ENCODE measurements at regions not wholly inside any gene's neighbourhood (a gene's known extent, or its start where the extent isn't known, plus 50 kb on each side); places are given as distances from the start of the nearest gene placed in this dataset.

DNA sequence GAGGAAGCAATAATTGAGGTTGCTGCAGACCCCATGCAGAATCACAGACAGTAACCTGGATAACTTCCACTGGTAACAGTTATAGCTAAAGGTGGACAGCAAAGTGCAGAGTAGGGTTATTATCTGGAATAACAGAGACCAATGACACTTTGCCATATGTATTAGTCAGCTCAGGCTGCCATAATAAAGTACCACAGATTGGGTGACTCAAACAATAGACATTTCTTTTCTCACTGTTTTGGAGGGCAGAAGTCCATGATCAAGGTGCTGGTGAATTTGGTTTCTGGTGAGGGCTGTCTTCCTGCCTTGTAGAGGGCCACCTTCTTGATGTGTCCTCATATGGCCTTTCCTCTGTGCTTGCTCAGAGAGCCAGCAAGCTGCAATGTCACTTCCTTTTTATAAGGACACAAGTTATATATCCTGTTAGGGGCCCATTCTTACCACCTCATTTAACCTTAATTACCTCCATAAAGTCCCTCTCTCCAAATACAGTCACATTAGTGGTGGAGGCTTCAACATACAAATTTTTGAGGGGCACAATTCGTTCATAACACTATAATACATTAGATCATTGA, 191.0 kb upstream of the LRP1B start:
- no CpG with 5 or more reads among the region's 1 CpG for WGBS (ENCODE audit: insufficient coverage)
- ATAC-seq (replicated peaks in 1 of 4) (no peak), DNase-seq (no peak)
- no peaks in the 10 kb centered on the region for H3K27me3 Mint-ChIP-seq
- no peak overlapping the region for H3K27ac ChIP-seq (ENCODE audit: low read length)
- H3K9me3 Mint-ChIP-seq, result peaks cover 8 to 27% (median 18%) of the 10 kb centered on the region in 3 donors
- no peaks in the 10 kb centered on the region for H3K36me3 Mint-ChIP-seq
- no peak overlapping the region for H3K27ac Mint-ChIP-seq
- no peaks in the 10 kb centered on the region for H3K4me1 ChIP-seq (ENCODE audit: control insufficient read depth in 1 of 2, extremely low read depth in 1 of 2, insufficient read depth in 2 of 2, low read length in 2 of 2)
- H3K9me3 ChIP-seq, result no peaks in the 10 kb centered on the region
- no peak overlapping the region for H3K4me3 Mint-ChIP-seq
- H3K36me3 ChIP-seq (ENCODE audit: control insufficient read depth in 2 of 2, extremely low read depth in 1 of 2, insufficient read depth in 1 of 2, low read length in 1 of 2), result no peaks in the 10 kb centered on the region
- CTCF ChIA-PET, result no interaction called here
- H3K4me1 Mint-ChIP-seq, result no peaks in the 10 kb centered on the region
- H3K27me3 ChIP-seq (replicated peaks in 1 of 2; ENCODE audit: control insufficient read depth in 2 of 2, extremely low read depth in 1 of 2, insufficient read depth in 2 of 2, low read length in 1 of 2), result no peaks in the 10 kb centered on the region
- H3K4me3 ChIP-seq (ENCODE audit: control insufficient read depth in 1 of 2, extremely low read depth in 1 of 2, low read length in 1 of 2), result no peak overlapping the region
- POLR2A ChIA-PET, result no interaction called here

DNA sequence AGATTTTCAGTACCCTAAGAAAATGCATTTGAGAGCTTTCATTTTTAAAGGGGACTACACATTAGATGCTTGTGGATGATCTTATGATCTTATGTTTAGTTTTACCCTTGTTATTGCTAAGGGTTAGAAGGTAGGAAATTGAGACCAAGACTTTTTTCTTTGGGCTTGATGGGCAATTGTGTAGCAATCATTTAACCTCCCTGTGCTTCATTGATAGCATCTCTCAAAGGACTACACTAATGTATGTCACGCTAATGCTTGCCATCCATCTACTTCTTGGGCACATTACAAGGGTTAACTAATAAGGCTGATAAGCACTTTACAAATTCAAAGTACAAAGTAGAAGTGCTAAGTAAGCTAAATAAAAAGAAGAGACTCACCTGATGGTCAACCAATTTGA, 189.3 kb upstream of the LRP1B start:
- CTCF ChIA-PET, result interaction anchor here in 1 of 2 donors (0.6 kb wide), 1 partner anchor 70 kb away, joined by 5 read pairs; no protein-coding TSS in a partner anchor
- H3K27me3 ChIP-seq (replicated peaks in 1 of 2; ENCODE audit: control insufficient read depth in 2 of 2, extremely low read depth in 1 of 2, insufficient read depth in 2 of 2, low read length in 1 of 2), result no peaks in the 10 kb centered on the region
- no peak for ATAC-seq (replicated peaks in 1 of 4)
- Mint-ChIP-seq H3K4me1 (no peaks in the 10 kb centered on the region), H3K36me3 (no peaks in the 10 kb centered on the region), H3K9me3 (peaks cover 5 to 31% (median 18%) of the 10 kb centered on the region in 3 donors), H3K4me3 (no peak overlapping the region), H3K27me3 (no peaks in the 10 kb centered on the region), H3K27ac (no peak overlapping the region)
- POLR2A ChIA-PET, result no interaction called here
- H3K9me3 ChIP-seq, result no peaks in the 10 kb centered on the region
- no peaks in the 10 kb centered on the region for H3K36me3 ChIP-seq (ENCODE audit: control insufficient read depth in 2 of 2, extremely low read depth in 1 of 2, insufficient read depth in 1 of 2, low read length in 1 of 2)
- no peak overlapping the region for H3K4me3 ChIP-seq (ENCODE audit: control insufficient read depth in 1 of 2, extremely low read depth in 1 of 2, low read length in 1 of 2)
- no peak overlapping the region for H3K27ac ChIP-seq (ENCODE audit: low read length)
- WGBS (ENCODE audit: insufficient coverage), result no CpG with 5 or more reads among the region's 1 CpG
- H3K4me1 ChIP-seq (ENCODE audit: control insufficient read depth in 1 of 2, extremely low read depth in 1 of 2, insufficient read depth in 2 of 2, low read length in 2 of 2), result no peaks in the 10 kb centered on the region
- DNase-seq, result no peak

DNA sequence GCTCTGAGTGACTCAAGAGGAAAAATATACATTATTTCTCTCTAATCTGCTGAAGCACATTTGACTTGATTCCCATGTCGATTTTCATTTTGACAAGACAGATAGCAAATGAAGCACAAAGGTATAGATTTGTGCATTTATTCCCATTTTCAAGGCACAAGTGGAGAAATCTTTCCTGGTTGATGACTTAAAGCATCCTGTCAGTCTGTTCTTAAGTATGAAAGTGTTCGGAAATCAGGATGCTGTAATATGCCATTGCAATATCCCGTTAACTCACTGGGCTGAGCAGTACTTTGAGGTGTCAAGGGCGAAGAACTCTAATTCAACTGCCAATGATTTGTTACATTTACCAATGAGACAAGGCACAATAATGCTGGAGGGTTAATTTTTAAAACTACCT, 185.2 kb upstream of the LRP1B start:
- Histone ChIP-seq H3K9me3 (no peaks in the 10 kb centered on the region), H3K4me1 (ENCODE audit: control insufficient read depth in 1 of 2, extremely low read depth in 1 of 2, insufficient read depth in 2 of 2, low read length in 2 of 2) (no peaks in the 10 kb centered on the region), H3K27ac (ENCODE audit: low read length) (no peak overlapping the region), H3K27me3 (replicated peaks in 1 of 2; ENCODE audit: control insufficient read depth in 2 of 2, extremely low read depth in 1 of 2, insufficient read depth in 2 of 2, low read length in 1 of 2) (no peaks in the 10 kb centered on the region), H3K36me3 (ENCODE audit: control insufficient read depth in 2 of 2, extremely low read depth in 1 of 2, insufficient read depth in 1 of 2, low read length in 1 of 2) (no peaks in the 10 kb centered on the region), H3K4me3 (ENCODE audit: control insufficient read depth in 1 of 2, extremely low read depth in 1 of 2, low read length in 1 of 2) (no peak overlapping the region)
- POLR2A ChIA-PET, result no interaction called here
- CTCF ChIA-PET, result no interaction called here
- no peaks in the 10 kb centered on the region for H3K36me3 Mint-ChIP-seq
- no peak for DNase-seq
- peaks cover 2 to 30% (median 21%) of the 10 kb centered on the region in 3 donors for H3K9me3 Mint-ChIP-seq
- no peak overlapping the region for H3K4me3 Mint-ChIP-seq
- WGBS (ENCODE audit: insufficient coverage), result 83% methylated on average over 1 of the region's 4 CpGs
- H3K27me3 Mint-ChIP-seq, result no peaks in the 10 kb centered on the region
- H3K4me1 Mint-ChIP-seq, result no peaks in the 10 kb centered on the region
- ATAC-seq (replicated peaks in 1 of 4), result no peak
- no peak overlapping the region for H3K27ac Mint-ChIP-seq

DNA sequence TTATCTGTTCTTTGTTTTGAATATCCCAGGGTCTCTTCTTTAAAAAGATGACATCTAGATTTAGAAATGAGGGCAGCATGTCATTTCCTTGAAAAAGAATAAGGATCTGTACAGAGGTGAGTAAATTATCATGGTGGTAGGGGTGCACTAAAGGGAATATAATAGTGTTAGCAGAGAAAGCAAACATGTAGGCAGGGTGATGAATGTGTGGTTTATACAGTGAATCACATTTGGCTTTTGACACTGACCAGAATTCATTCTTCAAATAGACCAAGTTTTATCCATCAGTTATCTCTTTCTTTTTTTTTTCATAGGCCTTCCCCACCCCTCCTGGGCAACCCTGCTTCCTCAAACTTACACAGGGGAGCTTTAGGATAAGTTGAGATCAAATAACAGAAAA, 184.5 kb upstream of the LRP1B start:
- DNase-seq (no peak), ATAC-seq (replicated peaks in 1 of 4) (no peak)
- Mint-ChIP-seq H3K9me3 (peaks cover 2 to 31% (median 26%) of the 10 kb centered on the region in 3 donors), H3K4me3 (no peak overlapping the region), H3K4me1 (no peaks in the 10 kb centered on the region), H3K27me3 (no peaks in the 10 kb centered on the region), H3K36me3 (no peaks in the 10 kb centered on the region), H3K27ac (no peak overlapping the region)
- H3K27me3 ChIP-seq (replicated peaks in 1 of 2; ENCODE audit: control insufficient read depth in 2 of 2, extremely low read depth in 1 of 2, insufficient read depth in 2 of 2, low read length in 1 of 2), result no peaks in the 10 kb centered on the region
- ChIA-PET CTCF (no interaction called here), POLR2A (no interaction called here)
- no peak overlapping the region for H3K4me3 ChIP-seq (ENCODE audit: control insufficient read depth in 1 of 2, extremely low read depth in 1 of 2, low read length in 1 of 2)
- H3K27ac ChIP-seq (ENCODE audit: low read length), result no peak overlapping the region
- H3K9me3 ChIP-seq, result no peaks in the 10 kb centered on the region
- no peaks in the 10 kb centered on the region for H3K4me1 ChIP-seq (ENCODE audit: control insufficient read depth in 1 of 2, extremely low read depth in 1 of 2, insufficient read depth in 2 of 2, low read length in 2 of 2)
- H3K36me3 ChIP-seq (ENCODE audit: control insufficient read depth in 2 of 2, extremely low read depth in 1 of 2, insufficient read depth in 1 of 2, low read length in 1 of 2), result no peaks in the 10 kb centered on the region

DNA sequence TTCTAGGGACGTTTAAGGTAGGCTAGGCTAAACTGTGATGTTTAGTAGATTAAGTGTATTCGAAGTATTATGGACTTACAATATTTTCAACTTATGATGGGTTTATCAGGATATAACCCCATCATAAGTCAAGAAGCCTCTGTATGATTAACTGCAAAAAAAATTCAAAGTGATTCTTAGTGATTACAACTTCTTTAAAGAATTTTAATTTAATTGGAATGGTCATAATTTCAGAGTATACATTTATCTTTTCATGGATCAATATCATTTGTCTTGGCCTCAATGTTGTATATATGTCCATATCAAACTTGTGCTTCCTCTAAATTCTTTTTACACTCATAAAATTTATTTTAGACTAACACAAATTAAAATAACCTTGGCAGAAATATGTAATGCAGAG, 183.3 kb upstream of the LRP1B start:
- Histone ChIP-seq H3K27ac (ENCODE audit: low read length) (no peak overlapping the region), H3K27me3 (replicated peaks in 1 of 2; ENCODE audit: control insufficient read depth in 2 of 2, extremely low read depth in 1 of 2, insufficient read depth in 2 of 2, low read length in 1 of 2) (no peaks in the 10 kb centered on the region), H3K36me3 (ENCODE audit: control insufficient read depth in 2 of 2, extremely low read depth in 1 of 2, insufficient read depth in 1 of 2, low read length in 1 of 2) (no peaks in the 10 kb centered on the region), H3K9me3 (no peaks in the 10 kb centered on the region), H3K4me1 (ENCODE audit: control insufficient read depth in 1 of 2, extremely low read depth in 1 of 2, insufficient read depth in 2 of 2, low read length in 2 of 2) (no peaks in the 10 kb centered on the region), H3K4me3 (ENCODE audit: control insufficient read depth in 1 of 2, extremely low read depth in 1 of 2, low read length in 1 of 2) (no peak overlapping the region)
- H3K4me1 Mint-ChIP-seq, result no peaks in the 10 kb centered on the region
- H3K27ac Mint-ChIP-seq, result no peak overlapping the region
- no CpG with 5 or more reads among the region's 2 CpGs for WGBS (ENCODE audit: insufficient coverage)
- POLR2A ChIA-PET, result no interaction called here
- H3K36me3 Mint-ChIP-seq, result no peaks in the 10 kb centered on the region
- no peak overlapping the region for H3K4me3 Mint-ChIP-seq
- no peaks in the 10 kb centered on the region for H3K27me3 Mint-ChIP-seq
- CTCF ChIA-PET, result no interaction called here
- ATAC-seq (replicated peaks in 1 of 4) (no peak), DNase-seq (no peak)
- peaks cover 3 to 31% (median 29%) of the 10 kb centered on the region in 3 donors for H3K9me3 Mint-ChIP-seq

DNA sequence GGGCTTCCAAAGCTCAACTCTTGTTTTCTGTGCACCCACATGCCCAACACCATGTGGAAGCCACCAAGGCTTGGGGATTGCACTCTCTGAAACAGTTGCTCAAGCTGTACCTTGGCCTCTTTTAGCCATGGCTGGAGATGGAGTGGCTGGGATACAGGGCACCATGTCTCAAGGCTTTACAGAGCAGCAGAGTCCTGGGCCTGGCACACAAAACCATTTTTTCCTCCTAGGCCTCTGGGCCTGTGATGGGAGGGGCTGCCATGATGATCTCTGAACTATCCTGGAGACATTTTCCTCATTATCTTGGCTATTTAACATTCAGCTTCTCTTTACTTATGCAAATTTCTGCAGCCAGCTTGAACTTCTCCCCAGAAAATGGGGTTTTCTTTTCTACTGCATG, 179.7 kb upstream of the LRP1B start:
- Mint-ChIP-seq H3K27ac (no peak overlapping the region), H3K4me3 (no peak overlapping the region), H3K27me3 (no peaks in the 10 kb centered on the region), H3K9me3 (peaks cover 3 to 31% (median 27%) of the 10 kb centered on the region in 3 donors), H3K36me3 (no peaks in the 10 kb centered on the region), H3K4me1 (no peaks in the 10 kb centered on the region)
- ChIA-PET CTCF (no interaction called here), POLR2A (no interaction called here)
- no peaks in the 10 kb centered on the region for H3K4me1 ChIP-seq (ENCODE audit: control insufficient read depth in 1 of 2, extremely low read depth in 1 of 2, insufficient read depth in 2 of 2, low read length in 2 of 2)
- H3K4me3 ChIP-seq (ENCODE audit: control insufficient read depth in 1 of 2, extremely low read depth in 1 of 2, low read length in 1 of 2), result no peak overlapping the region
- no peaks in the 10 kb centered on the region for H3K27me3 ChIP-seq (replicated peaks in 1 of 2; ENCODE audit: control insufficient read depth in 2 of 2, extremely low read depth in 1 of 2, insufficient read depth in 2 of 2, low read length in 1 of 2)
- H3K27ac ChIP-seq (ENCODE audit: low read length), result no peak overlapping the region
- DNase-seq, result no peak
- no peaks in the 10 kb centered on the region for H3K36me3 ChIP-seq (ENCODE audit: control insufficient read depth in 2 of 2, extremely low read depth in 1 of 2, insufficient read depth in 1 of 2, low read length in 1 of 2)
- ATAC-seq (replicated peaks in 1 of 4), result no peak
- H3K9me3 ChIP-seq, result no peaks in the 10 kb centered on the region

DNA sequence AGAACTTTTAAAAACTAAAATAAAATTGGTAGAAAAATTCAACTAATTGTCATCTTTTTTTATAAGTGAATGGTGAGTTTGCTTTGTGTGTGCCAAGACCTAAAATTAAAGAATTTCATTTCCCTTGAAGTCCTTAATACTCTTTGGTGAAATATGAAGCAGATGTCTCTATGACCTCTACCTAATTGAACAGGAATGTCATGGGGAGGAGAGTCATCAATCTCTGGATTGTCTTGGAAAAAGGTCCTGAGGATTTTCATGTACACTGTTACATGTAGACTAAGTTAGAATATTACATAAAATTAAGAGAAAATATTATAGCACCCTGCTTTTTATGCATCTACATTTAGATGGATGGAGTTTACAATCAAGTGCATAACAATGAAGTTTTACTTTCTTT, 177.9 kb upstream of the LRP1B start:
- no peak overlapping the region for H3K4me3 Mint-ChIP-seq
- H3K27me3 Mint-ChIP-seq, result no peaks in the 10 kb centered on the region
- ChIA-PET POLR2A (no interaction called here), CTCF (no interaction called here)
- ATAC-seq (replicated peaks in 1 of 4) (no peak), DNase-seq (no peak)
- no peak overlapping the region for H3K27ac Mint-ChIP-seq
- H3K36me3 ChIP-seq (ENCODE audit: control insufficient read depth in 2 of 2, extremely low read depth in 1 of 2, insufficient read depth in 1 of 2, low read length in 1 of 2), result no peaks in the 10 kb centered on the region
- H3K27me3 ChIP-seq (replicated peaks in 1 of 2; ENCODE audit: control insufficient read depth in 2 of 2, extremely low read depth in 1 of 2, insufficient read depth in 2 of 2, low read length in 1 of 2), result no peaks in the 10 kb centered on the region
- no peaks in the 10 kb centered on the region for H3K36me3 Mint-ChIP-seq
- no peaks in the 10 kb centered on the region for H3K9me3 ChIP-seq
- no peaks in the 10 kb centered on the region for H3K4me1 Mint-ChIP-seq
- no peak overlapping the region for H3K27ac ChIP-seq (ENCODE audit: low read length)
- no peaks in the 10 kb centered on the region for H3K4me1 ChIP-seq (ENCODE audit: control insufficient read depth in 1 of 2, extremely low read depth in 1 of 2, insufficient read depth in 2 of 2, low read length in 2 of 2)
- H3K4me3 ChIP-seq (ENCODE audit: control insufficient read depth in 1 of 2, extremely low read depth in 1 of 2, low read length in 1 of 2), result no peak overlapping the region
- H3K9me3 Mint-ChIP-seq, result peaks cover 5 to 30% (median 24%) of the 10 kb centered on the region in 3 donors

All from T-cell (primary cell).